GM19438 (cell line): ENCODE measurements at regions not wholly inside any gene's neighbourhood (a gene's known extent, or its start where the extent isn't known, plus 50 kb on each side); places are given as distances from the start of the nearest gene placed in this dataset.
"Not testable (repeated sequence)": the region's sequence is repeated elsewhere in the genome, so short reads cannot be mapped to it uniquely, and the experiment has no call there.

ENCODE experiments used
- ATAC-seq: cut with Tn5 transposase; IDR thresholded peaks from one replicate; pipeline ENCODE4 v1.9.1; 2021; ENCODE audit warnings: low read depth; ENCODE audit not compliant: unreplicated experiment

DNA sequence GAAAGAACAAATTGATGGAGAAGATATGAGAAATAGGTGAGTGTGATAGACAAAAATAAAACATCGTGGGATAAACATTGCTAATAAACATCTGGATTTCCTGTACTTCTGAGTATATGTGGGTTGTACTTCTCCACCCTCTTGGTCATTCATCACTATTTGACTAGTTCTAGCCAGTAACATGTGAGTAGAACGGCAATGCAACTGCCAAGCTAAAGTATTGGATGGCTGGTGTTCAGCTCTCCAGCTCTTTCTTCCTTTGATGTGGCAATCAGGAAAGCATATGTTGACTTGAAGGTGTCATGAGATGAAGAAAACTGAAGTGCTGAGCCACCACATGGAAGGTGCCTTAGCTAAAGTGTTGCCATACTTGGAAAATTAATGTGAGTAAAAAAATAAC lies 144.9 kb downstream of the SCG2 start:
- no peak for ATAC-seq

DNA sequence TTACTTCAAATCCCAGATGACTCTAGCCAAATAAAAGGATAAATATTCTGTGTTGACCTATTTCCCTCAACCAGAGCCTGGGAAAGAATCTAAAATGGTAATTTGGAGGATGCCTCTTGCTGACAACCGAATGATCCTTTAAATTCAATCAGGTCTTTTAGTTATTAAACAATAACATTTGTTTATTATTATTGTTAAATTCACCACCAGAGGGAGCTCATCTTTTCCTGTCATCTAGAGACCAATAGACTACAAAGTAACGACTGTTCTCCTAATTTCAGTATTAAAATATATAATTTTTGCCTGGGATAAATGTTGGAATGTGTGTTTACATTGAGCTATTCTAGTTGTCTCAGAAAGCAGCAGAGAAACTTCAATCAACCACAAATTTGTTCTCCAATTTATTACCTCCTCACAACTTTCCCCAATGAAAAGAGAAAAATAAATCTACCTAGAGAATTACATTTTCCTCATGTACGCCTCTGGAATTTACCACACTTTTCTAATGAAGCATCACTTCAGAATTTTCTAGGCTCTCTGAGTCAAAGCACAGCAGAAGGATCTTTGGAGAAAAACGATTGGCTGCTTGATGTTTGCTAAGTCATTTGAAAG lies 142.7 kb downstream of the SCG2 start:
- ATAC-seq: no peak

DNA sequence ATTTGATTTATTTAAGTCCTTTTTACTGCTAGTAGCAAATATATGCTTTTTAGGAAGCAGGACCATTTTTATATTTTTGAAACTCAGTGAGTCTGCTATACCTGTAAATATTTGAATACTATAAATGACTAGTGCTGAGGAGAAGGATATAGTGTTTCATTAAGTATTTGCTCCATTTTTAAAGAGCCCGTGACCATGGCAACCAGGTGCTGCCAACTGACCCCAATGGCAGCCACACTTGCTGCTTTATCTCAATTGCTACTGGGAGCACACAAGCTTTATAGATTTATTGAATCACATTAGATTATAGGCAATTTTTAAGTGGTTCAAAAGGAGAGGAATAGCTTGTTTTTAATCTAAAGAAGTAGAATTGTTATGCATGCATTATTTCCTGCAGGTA lies 142.0 kb downstream of the SCG2 start:
- ATAC-seq: no peak

DNA sequence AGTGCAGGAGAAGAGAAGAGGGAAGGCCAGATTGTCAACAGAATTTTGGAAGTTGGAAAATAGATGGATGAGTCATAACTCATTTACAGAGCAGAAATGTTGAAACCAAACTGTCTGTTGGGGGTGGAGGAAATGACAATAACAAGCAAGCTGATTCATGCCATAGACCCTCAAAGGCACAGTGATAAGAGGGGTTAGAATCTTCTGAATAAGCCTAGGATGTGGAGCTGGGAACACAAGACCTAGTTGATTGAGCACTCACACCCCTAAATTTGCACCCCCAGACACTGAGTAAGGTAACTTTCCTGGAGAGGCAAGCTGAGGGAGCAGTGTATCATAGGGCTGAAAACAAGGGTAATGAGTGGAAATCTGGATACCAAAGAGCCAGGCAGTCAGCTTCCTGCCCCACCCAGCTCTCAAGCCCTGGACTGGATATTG lies 141.4 kb downstream of the SCG2 start:
- no peak for ATAC-seq

DNA sequence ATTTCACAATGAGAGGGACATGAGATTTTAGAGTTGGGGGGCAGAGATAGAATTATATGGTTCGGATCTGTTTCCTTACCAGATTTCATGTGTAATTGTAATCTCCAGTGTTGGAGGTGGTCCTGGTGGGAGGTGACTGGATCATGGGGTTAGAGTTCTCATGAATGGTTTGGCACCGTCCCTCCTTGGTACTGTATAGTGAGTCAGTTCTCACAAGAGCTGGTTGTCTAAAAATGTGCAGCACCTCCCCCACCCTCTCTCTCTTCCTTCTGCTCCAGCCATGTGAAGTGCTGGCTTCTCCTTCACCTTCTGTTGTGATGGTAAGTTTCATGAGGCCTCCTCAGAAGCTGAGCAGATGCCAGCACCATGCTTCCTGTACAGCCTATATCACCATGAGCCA lies 138.1 kb downstream of the SCG2 start:
- no peak for ATAC-seq

DNA sequence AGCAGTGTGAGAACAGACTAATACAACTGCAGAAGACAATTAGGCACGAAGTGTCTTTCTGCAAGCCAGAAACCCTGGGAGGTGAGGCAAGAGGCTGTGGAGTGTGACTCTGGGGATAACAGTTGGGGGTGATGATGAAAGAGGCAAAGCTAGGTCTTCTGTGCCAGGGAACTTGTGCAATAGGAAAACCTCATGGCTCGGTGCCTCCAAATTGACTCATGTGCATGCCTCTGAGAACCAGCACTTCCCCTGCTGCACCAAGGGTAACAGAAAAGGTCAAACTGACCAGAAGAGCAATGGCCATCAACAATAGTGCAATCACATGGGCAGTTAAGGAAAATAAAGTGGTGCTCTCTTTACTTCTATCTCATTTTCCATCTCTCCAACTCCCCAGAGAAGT lies 136.4 kb downstream of the SCG2 start:
- ATAC-seq: no peak

DNA sequence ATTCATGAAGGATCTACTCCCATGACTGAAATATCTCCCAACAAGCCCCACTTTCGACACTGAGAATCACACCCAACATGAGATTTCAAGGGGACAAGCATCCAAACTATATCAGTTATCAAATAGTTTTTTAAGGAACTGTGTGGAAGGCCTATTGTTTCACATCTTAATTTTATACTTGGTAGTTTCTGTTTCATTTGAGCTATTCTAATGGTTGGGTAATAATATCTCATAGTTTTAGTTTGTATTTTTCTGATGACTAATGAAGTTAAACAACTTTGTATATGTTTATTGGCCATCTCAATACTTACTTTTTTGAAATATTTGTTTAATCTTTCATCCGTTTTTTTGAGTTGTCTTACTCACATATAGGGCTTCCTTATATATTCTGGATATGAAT lies 135.0 kb downstream of the SCG2 start:
- ATAC-seq: no peak

DNA sequence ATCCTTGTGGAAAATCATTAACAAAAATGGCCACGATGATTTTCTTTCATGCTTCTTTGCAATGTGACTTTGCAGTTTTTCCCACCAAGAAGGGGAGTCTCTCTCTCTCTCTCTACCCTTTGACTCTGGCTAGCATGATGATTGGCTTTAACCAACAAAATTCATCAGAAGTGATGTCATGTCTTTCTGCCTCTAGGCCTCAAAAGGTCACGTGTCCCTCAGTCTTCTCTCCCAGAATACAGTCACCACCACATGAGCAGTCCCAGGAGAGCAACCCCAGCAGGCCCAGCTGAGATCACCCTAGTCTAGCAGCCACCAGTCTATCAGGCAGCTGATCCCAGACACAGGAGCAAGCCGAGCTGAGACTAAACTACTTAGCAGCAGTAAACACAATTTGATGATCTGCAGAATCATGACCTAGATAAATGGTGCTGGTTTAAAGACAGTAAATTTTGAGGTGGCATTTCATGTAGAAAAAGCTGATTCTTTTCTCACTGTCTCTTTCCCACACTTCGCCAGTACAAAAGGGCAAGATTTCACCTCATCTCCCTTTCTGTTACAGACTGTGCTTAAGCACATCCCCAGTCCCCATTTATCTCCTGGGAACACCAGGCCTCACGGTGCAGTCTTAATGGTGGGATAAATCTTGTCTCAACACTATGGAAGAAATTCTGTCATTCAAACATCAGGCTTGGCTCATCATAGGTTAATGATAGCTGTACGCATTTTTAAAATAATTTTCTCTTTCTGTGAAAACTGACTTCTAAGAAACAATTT lies 132.7 kb downstream of the SCG2 start:
- ATAC-seq: no peak

DNA sequence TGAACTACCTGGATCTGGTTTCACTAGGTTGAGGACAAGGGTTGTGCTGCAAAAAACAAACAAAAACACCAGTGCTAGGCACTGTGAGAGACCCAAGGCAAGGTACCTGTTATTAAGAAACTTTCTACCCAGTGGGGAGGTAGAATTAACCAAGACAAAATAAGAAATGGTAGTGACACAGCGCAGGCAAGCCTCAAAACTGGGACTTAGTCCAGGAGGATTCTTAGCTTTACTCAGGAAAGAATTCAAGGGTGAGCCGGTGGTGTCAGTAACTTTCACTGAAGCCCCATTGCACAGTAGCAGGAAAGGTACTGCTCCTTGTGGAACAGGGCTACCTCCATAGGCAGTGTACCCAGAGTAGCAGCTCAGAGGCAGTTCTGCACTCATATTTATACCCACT lies 131.6 kb downstream of the SCG2 start:
- ATAC-seq: no peak

DNA sequence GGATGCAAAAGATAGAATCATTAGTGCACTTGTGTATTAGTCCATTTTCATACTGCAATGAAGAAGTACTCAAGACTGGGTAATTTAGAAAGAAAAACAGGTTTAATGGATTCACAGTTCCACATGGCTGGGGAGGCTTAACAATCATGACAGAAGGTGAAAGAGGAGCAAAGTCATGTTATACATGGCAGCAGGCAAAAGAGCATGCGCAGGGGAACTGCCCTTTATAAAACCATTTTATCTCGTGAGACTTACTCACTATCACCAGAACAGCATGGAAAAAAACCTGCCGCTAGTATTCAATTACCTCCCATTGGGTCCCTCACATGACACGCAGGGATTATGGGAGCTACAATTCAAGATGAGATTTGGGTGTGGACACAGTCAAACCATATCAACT lies 129.4 kb downstream of the SCG2 start:
- ATAC-seq: no peak

DNA sequence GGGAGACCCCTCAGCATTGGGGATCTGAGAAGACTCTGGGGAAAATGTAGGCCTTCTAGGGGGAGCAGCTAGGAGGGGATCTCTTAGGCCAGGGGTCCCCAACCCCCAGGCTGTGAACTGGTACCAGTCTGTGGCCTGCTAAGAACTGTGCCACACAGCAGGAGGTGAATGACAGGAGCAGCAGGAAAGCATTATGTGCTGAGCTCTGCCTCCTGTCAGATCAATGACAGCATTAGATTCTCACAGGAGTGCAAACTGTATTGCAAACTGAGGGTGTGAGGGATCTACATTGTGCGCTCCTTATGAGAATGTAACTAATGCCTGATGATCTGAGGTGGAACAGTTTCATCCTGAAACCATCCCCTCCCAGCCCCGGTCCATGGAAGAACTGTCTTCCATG lies 127.3 kb downstream of the SCG2 start:
- no peak for ATAC-seq

DNA sequence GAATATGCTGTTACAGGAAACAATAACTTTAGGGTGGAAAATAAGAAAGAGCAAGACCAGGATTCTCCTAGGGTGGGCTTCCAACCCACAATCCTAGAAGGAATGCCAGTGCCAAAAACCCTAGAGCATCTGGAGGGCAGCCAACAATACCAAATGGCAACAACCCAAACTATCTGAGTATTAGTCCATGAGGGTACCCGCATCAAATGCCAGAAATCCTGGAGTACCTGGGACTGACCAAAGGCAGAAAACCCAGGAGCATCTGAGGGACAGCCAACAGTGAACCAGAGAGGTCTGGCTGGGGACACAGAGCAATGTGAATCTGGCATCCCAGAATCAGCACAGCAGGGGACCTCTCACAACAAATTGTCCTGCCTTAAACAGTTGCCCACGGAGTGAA lies 126.3 kb downstream of the SCG2 start:
- no peak for ATAC-seq

DNA sequence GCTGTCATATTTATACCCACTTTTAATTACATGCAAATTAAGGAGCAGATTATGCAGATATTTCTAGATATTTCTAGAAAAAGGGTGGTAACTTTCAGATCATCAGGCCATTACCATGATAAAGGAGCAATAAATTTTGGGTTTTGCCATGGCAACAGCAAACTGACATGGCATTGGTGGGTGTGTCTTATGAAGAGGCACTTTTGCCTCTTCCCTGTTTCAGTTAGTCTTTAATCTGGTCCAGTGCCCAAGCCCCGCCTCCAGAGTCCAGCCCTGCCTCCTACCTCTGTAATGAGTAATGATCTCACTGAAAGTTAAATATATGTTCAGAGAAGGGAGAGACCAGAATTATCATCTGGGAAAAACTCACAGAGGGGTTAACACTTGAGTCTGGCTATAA lies 124.8 kb downstream of the SCG2 start:
- no peak for ATAC-seq

DNA sequence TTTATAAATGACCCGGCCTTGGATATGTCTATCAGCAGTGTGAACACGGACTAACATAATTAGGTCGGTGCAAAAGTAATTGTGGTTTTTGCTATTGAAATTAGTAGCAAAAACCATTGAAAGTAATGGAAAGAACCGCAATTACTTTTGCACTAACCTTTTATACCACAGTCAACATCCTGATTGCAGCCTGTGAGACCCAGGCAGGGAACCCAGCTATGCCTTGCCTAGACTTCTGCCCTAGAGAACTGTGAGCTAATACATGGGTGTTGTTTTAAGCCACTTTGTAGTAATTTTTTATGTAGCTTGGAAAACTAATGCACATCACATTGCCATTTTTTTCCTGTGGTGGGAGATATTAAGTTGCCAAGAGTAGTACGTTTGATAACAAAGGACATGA lies 120.7 kb downstream of the SCG2 start:
- no peak for ATAC-seq

DNA sequence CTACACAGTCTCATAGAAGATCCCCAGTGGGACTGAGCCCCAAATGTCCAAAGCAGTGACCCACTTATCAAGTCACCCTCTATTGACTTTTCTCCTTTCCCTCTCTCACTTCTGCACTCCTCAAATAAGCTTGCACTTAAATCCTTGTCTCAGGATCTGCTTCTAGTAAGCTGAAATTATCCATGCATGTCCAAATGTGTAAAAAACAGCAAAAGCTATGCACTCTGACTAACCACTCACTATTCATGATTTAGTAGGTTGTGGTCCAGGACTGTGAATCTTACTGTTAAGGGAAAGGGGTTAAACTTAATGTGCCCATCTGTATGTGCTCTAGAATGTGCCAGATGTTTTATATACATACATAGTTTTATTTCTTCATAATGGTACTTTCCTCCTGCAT lies 115.4 kb downstream of the SCG2 start:
- no peak for ATAC-seq

DNA sequence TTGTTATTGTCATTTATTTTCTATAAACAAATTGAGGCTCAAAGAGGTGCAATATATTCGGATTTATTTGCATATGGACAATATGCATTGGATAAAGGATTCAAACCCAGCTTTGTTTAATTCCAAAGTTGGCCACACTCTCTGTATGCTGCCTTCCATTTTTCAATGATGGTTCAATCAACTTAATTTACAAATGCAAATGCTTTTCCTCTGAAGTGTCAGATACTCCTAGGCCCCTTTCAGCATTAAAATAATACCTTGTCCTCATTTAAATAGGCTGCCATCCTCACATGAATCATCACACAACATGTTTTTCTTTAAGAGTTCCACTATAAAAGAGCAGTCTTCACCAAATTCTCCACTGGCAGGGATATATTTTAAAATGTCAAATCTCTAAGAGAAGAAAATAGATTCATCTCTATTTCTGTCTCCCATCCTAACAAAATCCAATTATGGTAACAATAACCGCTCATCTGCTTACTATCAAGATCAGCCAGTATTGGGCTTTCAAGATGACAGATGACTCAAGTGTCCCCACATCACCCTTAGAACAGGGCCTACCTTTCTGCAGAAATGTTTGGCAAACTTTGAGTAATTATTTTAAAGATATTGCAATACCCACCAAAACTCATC lies 114.8 kb downstream of the SCG2 start:
- ATAC-seq: no peak

DNA sequence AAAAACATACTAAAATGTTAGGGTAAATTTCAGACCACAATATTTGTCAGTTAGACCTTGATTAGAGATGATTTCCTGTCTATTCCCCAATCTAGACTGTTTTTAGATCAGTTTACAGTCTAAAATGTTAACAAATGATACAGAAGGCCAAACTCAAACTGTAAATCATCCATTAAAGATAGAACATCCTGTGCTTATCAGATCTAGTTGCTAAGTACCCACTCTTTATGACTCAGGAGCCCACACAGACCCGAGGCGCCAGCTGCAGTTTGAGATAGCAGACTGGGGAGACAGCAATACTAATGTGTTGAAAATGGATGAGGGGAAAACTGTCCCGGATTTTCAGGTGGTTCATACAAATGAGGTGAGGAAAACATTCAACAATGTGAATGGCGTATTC lies 113.3 kb downstream of the SCG2 start:
- ATAC-seq: no peak

DNA sequence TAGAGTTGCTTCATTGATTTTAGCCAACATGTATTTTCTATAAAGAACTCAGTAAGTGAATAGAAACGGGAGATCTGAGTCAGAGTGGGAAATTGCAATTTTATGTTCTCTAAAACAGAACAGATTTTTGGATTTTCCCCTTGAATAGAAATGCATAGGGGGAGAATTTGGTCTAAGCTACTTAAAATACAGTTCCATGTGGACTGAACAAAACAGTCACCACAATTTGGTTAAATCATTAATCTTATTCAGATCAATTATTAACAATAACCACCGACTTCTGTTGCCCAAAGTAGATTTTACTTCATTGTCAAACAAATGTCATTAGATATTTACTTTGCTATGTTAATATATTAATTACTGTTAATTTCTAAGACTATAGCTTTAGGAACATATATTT lies 107.7 kb downstream of the SCG2 start:
- no peak for ATAC-seq

DNA sequence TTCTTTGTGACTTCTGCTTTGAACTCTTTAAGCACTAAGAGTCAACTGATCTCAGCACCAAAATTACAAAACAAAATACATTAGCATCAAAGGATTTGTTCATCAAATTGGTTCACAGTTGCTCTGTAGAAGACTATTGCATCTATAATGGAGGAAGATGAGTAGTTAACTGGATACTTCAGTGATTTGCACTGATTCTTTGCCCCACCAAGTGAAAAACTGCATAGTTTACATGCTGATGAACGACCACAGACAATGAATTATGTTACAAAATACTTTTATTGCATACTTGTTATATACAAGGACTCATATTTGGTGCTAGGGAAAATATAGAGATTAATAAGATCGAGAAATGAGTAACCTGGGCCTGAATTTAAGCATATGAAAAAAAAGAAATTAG lies 107.2 kb downstream of the SCG2 start:
- ATAC-seq: no peak

DNA sequence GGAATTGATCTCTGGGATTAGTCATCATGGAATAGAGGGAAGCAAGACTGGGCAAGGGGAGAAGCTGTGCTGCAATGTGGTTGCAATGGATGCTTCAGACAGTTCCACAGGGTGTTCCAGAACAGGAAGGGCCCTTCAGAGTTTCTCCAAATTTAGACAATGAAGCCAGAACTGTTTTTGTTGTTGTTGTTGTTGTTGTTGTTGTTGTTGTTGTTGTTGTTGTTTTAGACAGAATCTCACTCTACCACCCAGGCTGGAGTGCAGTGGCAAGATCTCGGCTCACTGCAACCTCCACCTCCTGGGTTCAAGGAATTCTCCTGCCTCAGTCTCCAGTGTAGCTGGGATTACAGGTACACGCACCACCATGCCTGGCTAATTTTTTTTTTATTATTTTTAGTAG lies 105.3 kb downstream of the SCG2 start:
- ATAC-seq: not testable (repeated sequence)

DNA sequence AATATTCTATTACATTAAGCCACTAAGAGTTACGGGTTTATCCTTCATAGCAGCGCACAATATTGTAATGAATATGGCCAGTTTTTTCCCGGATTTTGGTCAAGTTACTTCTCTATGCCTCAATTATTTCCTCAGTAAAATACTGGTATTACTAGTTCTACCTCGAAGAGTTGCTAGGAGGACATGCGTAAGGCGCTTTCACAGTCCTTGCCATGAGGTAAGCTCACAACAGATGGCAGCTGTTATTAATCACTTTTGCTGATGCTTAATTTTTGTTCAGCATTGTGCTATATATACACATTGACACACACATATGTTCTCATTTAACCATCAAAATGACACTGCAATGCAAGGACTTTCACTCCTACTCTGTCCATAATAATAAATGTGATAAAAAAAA lies 101.5 kb downstream of the SCG2 start:
- no peak for ATAC-seq

DNA sequence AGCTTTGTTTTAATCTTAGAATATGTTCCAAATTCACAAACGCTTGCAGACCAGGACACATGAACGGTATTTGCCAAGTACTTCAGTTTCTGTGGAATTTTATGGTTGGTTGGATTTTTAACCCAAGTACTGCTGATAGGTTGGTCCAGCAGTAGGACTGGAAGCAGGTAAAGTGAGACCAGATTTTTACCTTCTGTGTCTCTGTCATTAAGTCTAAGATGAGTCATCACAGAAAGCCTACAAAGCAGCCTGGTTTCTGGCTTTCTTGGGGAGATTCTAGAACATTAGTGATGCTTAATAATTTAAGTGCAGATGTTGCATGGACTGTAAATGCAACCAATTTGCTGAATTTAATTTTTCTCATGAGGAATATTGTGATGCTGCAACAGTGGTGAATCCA lies 100.5 kb downstream of the SCG2 start:
- ATAC-seq: no peak
